ENCODE measurements at regions not wholly inside any gene's neighbourhood (a gene's known extent, or its start where the extent isn't known, plus 50 kb on each side); places are given as distances from the start of the nearest gene placed in this dataset.
"Not testable (repeated sequence)": the region's sequence is repeated elsewhere in the genome, so short reads cannot be mapped to it uniquely, and the experiment has no call there.

- DNase-seq (ENCODE audit: low spot score): not testable (repeated sequence)
These were observed 186.8 kb upstream of the EOLA2 start for GRCh38 chrX:150125045-150125444.

GRCh38 chrX:150127216-150127615 lies 188.9 kb upstream of the EOLA2 start:
- no peak for DNase-seq (ENCODE audit: low spot score)

- no peak for DNase-seq (ENCODE audit: low spot score)
These were observed 205.6 kb upstream of the EOLA2 start for GRCh38 chrX:150143721-150144440.

- no peak for DNase-seq (ENCODE audit: low spot score)
These were observed 208.1 kb upstream of the EOLA2 start for GRCh38 chrX:150146271-150146896.

- DNase-seq (ENCODE audit: low spot score): no peak
These were observed 210.7 kb upstream of the EOLA2 start for GRCh38 chrX:150148749-150149672.

- DNase-seq (ENCODE audit: low spot score): no peak
These were observed 211.9 kb upstream of the EOLA2 start for GRCh38 chrX:150150076-150150779.

- DNase-seq (ENCODE audit: low spot score): no peak
These were observed 212.4 kb upstream of the MAMLD1 start for GRCh38 chrX:150150780-150151125.

- DNase-seq (ENCODE audit: low spot score): no peak
These were observed 211.1 kb upstream of the MAMLD1 start for GRCh38 chrX:150152036-150152435.

- no peak for DNase-seq (ENCODE audit: low spot score)
These were observed 210.6 kb upstream of the MAMLD1 start for GRCh38 chrX:150152546-150152945.

- no peak for DNase-seq (ENCODE audit: low spot score)
These were observed 207.6 kb upstream of the MAMLD1 start for GRCh38 chrX:150155436-150156035.

GRCh38 chrX:150156615-150157014 lies 206.5 kb upstream of the MAMLD1 start:
- no peak for DNase-seq (ENCODE audit: low spot score)

GRCh38 chrX:150157291-150157690 lies 205.8 kb upstream of the MAMLD1 start:
- no peak for DNase-seq (ENCODE audit: low spot score)

- no peak for DNase-seq (ENCODE audit: low spot score)
These were observed 204.4 kb upstream of the MAMLD1 start for GRCh38 chrX:150158554-150159332.

- no peak for DNase-seq (ENCODE audit: low spot score)
These were observed 203.6 kb upstream of the MAMLD1 start for GRCh38 chrX:150159537-150159936.

- DNase-seq (ENCODE audit: low spot score): no peak
These were observed 202.5 kb upstream of the MAMLD1 start for GRCh38 chrX:150160656-150161055.

- no peak for DNase-seq (ENCODE audit: low spot score)
These were observed 201.9 kb upstream of the MAMLD1 start for GRCh38 chrX:150161193-150161592.

GRCh38 chrX:150162141-150162540 lies 201.0 kb upstream of the MAMLD1 start:
- DNase-seq (ENCODE audit: low spot score): no peak

GRCh38 chrX:150163221-150163930 lies 199.7 kb upstream of the MAMLD1 start:
- DNase-seq (ENCODE audit: low spot score): no peak

- no peak for DNase-seq (ENCODE audit: low spot score)
These were observed 199.0 kb upstream of the MAMLD1 start for GRCh38 chrX:150163956-150164726.

All from activated CD4-positive, alpha-beta T cell treated with anti-CD3 and anti-CD28 coated beads, Interleukin-2, Interleukin-4, amounts not matched to agents 100 ng/mL and 50 ng/mL, durations not matched to agents 16 hours and 8 hours (primary cell).